Activated CD4-positive, alpha-beta memory T cell treated with anti-CD3 and anti-CD28 coated beads for 36 hours (primary cell): ENCODE measurements at regions not wholly inside any gene's neighbourhood (a gene's known extent, or its start where the extent isn't known, plus 50 kb on each side); places are given as distances from the start of the nearest gene placed in this dataset.

Source experiments
- CTCF ChIA-PET: fragments of 350-600 bp; sonication (Branson Sonifier 250); formaldehyde crosslinking; loops from one replicate; lab custom pipeline; 2021; ENCODE audit warnings: antibody characterized with exemption, inconsistent platforms; lab: Charles Lee
- POLR2A ChIA-PET: fragments of 350-600 bp; sonication (Branson Sonifier 250); formaldehyde crosslinking; loops from one replicate; lab custom pipeline; 2021; ENCODE audit warnings: antibody characterized with exemption; lab: Charles Lee
- DNase-seq: peaks from one replicate; pipeline ENCODE4 v3.0.0-alpha.2; 2020
- H3K27ac Mint-ChIP-seq: one replicate; pipeline ENCODE4 v1.8.0; 2021; ENCODE audit warnings: mixed read lengths
- H3K27me3 Mint-ChIP-seq: one replicate; pipeline ENCODE4 v1.8.0; 2021; ENCODE audit warnings: mixed read lengths
- H3K36me3 Mint-ChIP-seq: one replicate; pipeline ENCODE4 v1.8.0; 2021; ENCODE audit warnings: mixed read lengths
- H3K4me1 Mint-ChIP-seq: one replicate; pipeline ENCODE4 v1.8.0; 2021; ENCODE audit warnings: low read depth, mixed read lengths
- H3K4me3 Mint-ChIP-seq: one replicate; pipeline ENCODE4 v1.8.0; 2021; ENCODE audit warnings: mild to moderate bottlenecking, mixed read lengths
- H3K9me3 Mint-ChIP-seq: one replicate; pipeline ENCODE4 v1.8.0; 2021; ENCODE audit warnings: mixed read lengths
- intact Hi-C: fragments of 100-400 bp; cut with micrococcal nuclease; formaldehyde crosslinking; loops from one replicate; pipeline ENCODE4 v1.15.1; 2023

- Mint-ChIP-seq H3K27me3 (no peaks in the 10 kb centered on the region), H3K4me1 (no peaks in the 10 kb centered on the region), H3K36me3 (no peaks in the 10 kb centered on the region), H3K27ac (no peak overlapping the region), H3K4me3 (no peak overlapping the region), H3K9me3 (peaks cover 14% of the 10 kb centered on the region)
- ChIA-PET POLR2A (interaction anchor here (0.7 kb wide), 1 partner anchor 1231 kb away, joined by 4 read pairs; no protein-coding TSS in a partner anchor), CTCF (no interaction called here)
- no peak for DNase-seq
- intact Hi-C loops, result no loop called here
Measured at GRCh38 chr14:82694820-82695219, 1161.2 kb upstream of the SEL1L start.

- intact Hi-C loops, result no loop called here
- Mint-ChIP-seq H3K9me3 (peaks cover 27% of the 10 kb centered on the region), H3K4me1 (no peaks in the 10 kb centered on the region), H3K4me3 (no peak overlapping the region), H3K27me3 (no peaks in the 10 kb centered on the region), H3K36me3 (no peaks in the 10 kb centered on the region), H3K27ac (no peak overlapping the region)
- DNase-seq, result no peak
- ChIA-PET CTCF (no interaction called here), POLR2A (no interaction called here)
Measured at GRCh38 chr14:82704218-82704617, 1170.6 kb upstream of the SEL1L start.

GRCh38 chr14:82710267-82710841 is 1176.7 kb upstream of the SEL1L start:
- Mint-ChIP-seq H3K27ac (no peak overlapping the region), H3K27me3 (no peaks in the 10 kb centered on the region), H3K9me3 (no peaks in the 10 kb centered on the region), H3K36me3 (no peaks in the 10 kb centered on the region), H3K4me3 (no peak overlapping the region), H3K4me1 (no peaks in the 10 kb centered on the region)
- ChIA-PET POLR2A (no interaction called here), CTCF (interaction anchor here (0.9 kb wide), 1 partner anchor 33 kb away, joined by 4 read pairs; no protein-coding TSS in a partner anchor)
- intact Hi-C loops, result loop anchor here (5.0 kb wide), 1 partner anchor 752 kb away; no protein-coding TSS in a partner anchor
- DNase-seq, result peak; percentile 48

GRCh38 chr14:82719617-82720016 is 1186.0 kb upstream of the SEL1L start:
- intact Hi-C loops, result no loop called here
- no peak for DNase-seq
- no peaks in the 10 kb centered on the region for H3K27me3 Mint-ChIP-seq
- CTCF ChIA-PET, result no interaction called here
- H3K27ac Mint-ChIP-seq, result no peak overlapping the region
- no peaks in the 10 kb centered on the region for H3K36me3 Mint-ChIP-seq
- H3K9me3 Mint-ChIP-seq, result peaks cover 9% of the 10 kb centered on the region
- no peaks in the 10 kb centered on the region for H3K4me1 Mint-ChIP-seq
- no peak overlapping the region for H3K4me3 Mint-ChIP-seq
- POLR2A ChIA-PET, result no interaction called here

GRCh38 chr14:82720431-82720830 is 1186.8 kb upstream of the SEL1L start:
- Mint-ChIP-seq H3K27ac (no peak overlapping the region), H3K9me3 (peaks cover 14% of the 10 kb centered on the region), H3K27me3 (no peaks in the 10 kb centered on the region), H3K4me3 (no peak overlapping the region), H3K4me1 (no peaks in the 10 kb centered on the region), H3K36me3 (no peaks in the 10 kb centered on the region)
- intact Hi-C loops, result no loop called here
- POLR2A ChIA-PET, result no interaction called here
- CTCF ChIA-PET, result no interaction called here
- no peak for DNase-seq

GRCh38 chr14:82720946-82721345 is 1187.3 kb upstream of the SEL1L start:
- Mint-ChIP-seq H3K27me3 (no peaks in the 10 kb centered on the region), H3K4me1 (no peaks in the 10 kb centered on the region), H3K36me3 (no peaks in the 10 kb centered on the region), H3K9me3 (peaks cover 12% of the 10 kb centered on the region), H3K4me3 (no peak overlapping the region), H3K27ac (no peak overlapping the region)
- POLR2A ChIA-PET, result no interaction called here
- intact Hi-C loops, result no loop called here
- CTCF ChIA-PET, result no interaction called here
- DNase-seq, result no peak

GRCh38 chr14:82724316-82724715 is 1190.7 kb upstream of the SEL1L start:
- ChIA-PET CTCF (no interaction called here), POLR2A (no interaction called here)
- no peaks in the 10 kb centered on the region for H3K4me1 Mint-ChIP-seq
- peaks cover 21% of the 10 kb centered on the region for H3K9me3 Mint-ChIP-seq
- no peaks in the 10 kb centered on the region for H3K36me3 Mint-ChIP-seq
- no peak overlapping the region for H3K4me3 Mint-ChIP-seq
- no peak overlapping the region for H3K27ac Mint-ChIP-seq
- intact Hi-C loops, result no loop called here
- DNase-seq, result no peak
- H3K27me3 Mint-ChIP-seq, result no peaks in the 10 kb centered on the region

GRCh38 chr14:82725213-82725612 is 1191.6 kb upstream of the SEL1L start:
- Mint-ChIP-seq H3K4me3 (no peak overlapping the region), H3K4me1 (no peaks in the 10 kb centered on the region), H3K27me3 (no peaks in the 10 kb centered on the region), H3K36me3 (no peaks in the 10 kb centered on the region), H3K27ac (no peak overlapping the region), H3K9me3 (peaks cover 21% of the 10 kb centered on the region)
- ChIA-PET CTCF (no interaction called here), POLR2A (no interaction called here)
- no peak for DNase-seq
- intact Hi-C loops, result no loop called here

- DNase-seq, result no peak
- Mint-ChIP-seq H3K36me3 (no peaks in the 10 kb centered on the region), H3K4me1 (no peaks in the 10 kb centered on the region), H3K27me3 (no peaks in the 10 kb centered on the region), H3K9me3 (peaks cover 21% of the 10 kb centered on the region), H3K27ac (no peak overlapping the region), H3K4me3 (no peak overlapping the region)
- ChIA-PET CTCF (no interaction called here), POLR2A (no interaction called here)
- intact Hi-C loops, result no loop called here
Measured at GRCh38 chr14:82731526-82731925, 1197.9 kb upstream of the SEL1L start.

- Mint-ChIP-seq H3K36me3 (no peaks in the 10 kb centered on the region), H3K27me3 (no peaks in the 10 kb centered on the region), H3K4me1 (no peaks in the 10 kb centered on the region), H3K4me3 (no peak overlapping the region), H3K9me3 (peaks cover 11% of the 10 kb centered on the region), H3K27ac (no peak overlapping the region)
- POLR2A ChIA-PET, result no interaction called here
- CTCF ChIA-PET, result no interaction called here
- intact Hi-C loops, result no loop called here
- DNase-seq, result no peak
Measured at GRCh38 chr14:82740547-82740946, 1206.9 kb upstream of the SEL1L start.

GRCh38 chr14:82755476-82755875 is 1221.8 kb upstream of the SEL1L start:
- Mint-ChIP-seq H3K9me3 (peaks cover 21% of the 10 kb centered on the region), H3K27me3 (no peaks in the 10 kb centered on the region), H3K36me3 (no peaks in the 10 kb centered on the region), H3K4me1 (no peaks in the 10 kb centered on the region), H3K27ac (no peak overlapping the region), H3K4me3 (no peak overlapping the region)
- POLR2A ChIA-PET, result no interaction called here
- DNase-seq, result no peak
- intact Hi-C loops, result no loop called here
- CTCF ChIA-PET, result no interaction called here

GRCh38 chr14:82755923-82756322 is 1222.3 kb upstream of the SEL1L start:
- no peaks in the 10 kb centered on the region for H3K27me3 Mint-ChIP-seq
- DNase-seq, result no peak
- H3K27ac Mint-ChIP-seq, result no peak overlapping the region
- no peaks in the 10 kb centered on the region for H3K36me3 Mint-ChIP-seq
- intact Hi-C loops, result no loop called here
- H3K9me3 Mint-ChIP-seq, result peaks cover 21% of the 10 kb centered on the region
- ChIA-PET POLR2A (no interaction called here), CTCF (no interaction called here)
- H3K4me1 Mint-ChIP-seq, result no peaks in the 10 kb centered on the region
- no peak overlapping the region for H3K4me3 Mint-ChIP-seq

GRCh38 chr14:82757776-82758175 is 1224.1 kb upstream of the SEL1L start:
- intact Hi-C loops, result no loop called here
- Mint-ChIP-seq H3K27ac (no peak overlapping the region), H3K27me3 (no peaks in the 10 kb centered on the region), H3K4me1 (no peaks in the 10 kb centered on the region), H3K4me3 (no peak overlapping the region), H3K9me3 (peaks cover 23% of the 10 kb centered on the region), H3K36me3 (no peaks in the 10 kb centered on the region)
- ChIA-PET CTCF (no interaction called here), POLR2A (no interaction called here)
- no peak for DNase-seq
